K562 (cell line): ENCODE measurements at regions not wholly inside any gene's neighbourhood (a gene's known extent, or its start where the extent isn't known, plus 50 kb on each side); places are given as distances from the start of the nearest gene placed in this dataset.

ENCODE experiments used
- ATAC-seq: fragments of 200-7000 bp; cut with Tn5 transposase; 3 replicates; pipeline ENCODE4 v1.9.1; 2020; ENCODE audit warnings: moderate library complexity
- BruUV-seq: library from RNA; stranded (reverse); fragments of 400-500 nt; replicated peaks from 2 replicates; lab custom pipeline; 2021; lab: Mats Ljungman, UMichigan
- CTCF ChIA-PET: fragments of 300-600 bp; formaldehyde crosslinking; extraction: SDS; loops from one replicate; lab custom pipeline; 2021; ENCODE audit warnings: low intra/inter-chr PET ratio; lab: Yijun Ruan, JAX
- POLR2A ChIA-PET: fragments of 300-600, 350-650 bp; sonication (Branson Sonifier 250); formaldehyde crosslinking; extraction: SDS; loops from one replicate; lab custom pipeline; 2021; ENCODE audit warnings: antibody characterized with exemption, inconsistent platforms; lab: Yijun Ruan, JAX
- DNase-seq, 4 experiments: peaks; one replicate each; pipeline versions ENCODE4 v3.0.0 to v3.0.0-alpha.2; 2011 to 2018; ENCODE audit warnings: low spot score in 3 of 4, mixed read lengths in 3 of 4; ENCODE audit errors: extremely low read depth in 1 of 4
- FAIRE-seq: peaks from 2 replicates; lab custom pipeline; 2011; peaks lifted over from hg19 to GRCh38; lab: Jason Lieb, UNC
- H2AFZ ChIP-seq: 2 replicates; pipeline ENCODE4 v1.6.0; 2011; ENCODE audit warnings: low read depth, low read length, control low read depth, inconsistent platforms
- H3K27ac ChIP-seq: fragments of 200-600 bp; 3 replicates; pipeline ENCODE4 v1.8.0; 2011; ENCODE audit warnings: low read depth, mild to moderate bottlenecking, control low read depth, inconsistent platforms, low read length, moderate library complexity, mixed read lengths; ENCODE audit errors: extremely low read depth
- H3K27me3 ChIP-seq, 2 experiments: fragments of 300-600 bp in 1 of 2; 2 replicates in 1 of 2; 3 replicates in 1 of 2; pipeline versions ENCODE4 v1.6.0 to v1.8.0; 2011; ENCODE audit warnings: inconsistent platforms in 2 of 2, low read length in 2 of 2, mild to moderate bottlenecking in 1 of 2, mixed read lengths in 1 of 2, moderate library complexity in 1 of 2; ENCODE audit not compliant: control insufficient read depth in 2 of 2, insufficient read depth in 2 of 2
- H3K36me3 ChIP-seq: fragments of 300-600 bp; 3 replicates; pipeline ENCODE4 v1.8.0; 2011; ENCODE audit warnings: mild to moderate bottlenecking, low read length, inconsistent platforms; ENCODE audit not compliant: control insufficient read depth, insufficient read depth
- H3K4me1 ChIP-seq, 2 experiments: fragments of 200-600 bp in 1 of 2; replicated peaks in 1 of 2; 2 replicates in 1 of 2; 3 replicates in 1 of 2; pipeline versions ENCODE4 v1.5.1 to v1.8.0; 2011; ENCODE audit warnings: inconsistent platforms in 2 of 2, low read length in 2 of 2, mild to moderate bottlenecking in 1 of 2, mixed read lengths in 1 of 2, moderate library complexity in 1 of 2; ENCODE audit not compliant: control insufficient read depth in 2 of 2, insufficient read depth in 2 of 2
- H3K4me2 ChIP-seq: 2 replicates; pipeline ENCODE4 v1.6.1; 2011; ENCODE audit warnings: low read length, control low read depth, inconsistent platforms, mixed read lengths; ENCODE audit not compliant: insufficient read depth
- H3K4me3 ChIP-seq: fragments of 200-600 bp; sonication (generic), shearing (Covaris generic); 2 replicates; pipeline ENCODE4 v1.5.1; 2016; ENCODE audit warnings: control low read depth, inconsistent platforms
- H3K79me2 ChIP-seq: fragments of 200-600 bp; 3 replicates; pipeline ENCODE4 v1.8.0; 2011; ENCODE audit warnings: low read length, inconsistent platforms; ENCODE audit not compliant: control insufficient read depth, insufficient read depth
- H3K9ac ChIP-seq, 2 experiments: 2 replicates each; pipeline versions ENCODE4 v1.6.0 to v1.6.1; 2011; ENCODE audit warnings: low read depth in 2 of 2, low read length in 2 of 2, control low read depth in 1 of 2, inconsistent platforms in 1 of 2, mild to moderate bottlenecking in 1 of 2, mixed read lengths in 1 of 2; ENCODE audit not compliant: insufficient read depth in 1 of 2
- H3K9me1 ChIP-seq: one replicate; pipeline ENCODE4 v1.6.0; 2011; ENCODE audit warnings: inconsistent platforms, mild to moderate bottlenecking, low read length, moderate library complexity; ENCODE audit not compliant: control insufficient read depth, insufficient read depth
- H3K9me3 ChIP-seq: replicated peaks from 2 replicates; pipeline ENCODE4 v1.5.1; 2011; ENCODE audit warnings: low read depth, low read length, inconsistent platforms; ENCODE audit not compliant: control insufficient read depth, insufficient read depth
- H4K20me1 ChIP-seq: replicated peaks from 2 replicates; pipeline ENCODE4 v1.6.1; 2011; ENCODE audit warnings: low read length, inconsistent platforms, mixed read lengths; ENCODE audit not compliant: control insufficient read depth, insufficient read depth
- LCOR ChIP-seq: sonication (generic); formaldehyde crosslinking; IDR thresholded peaks from 2 replicates; pipeline ENCODE4 v1.8.0; 2022; ENCODE audit warnings: mild to moderate bottlenecking, missing genetic modification reagents
- MCM5 ChIP-seq: fragments of 450-650 bp; IDR thresholded peaks from 2 replicates; pipeline ENCODE4 v1.6.1; 2016; ENCODE audit warnings: low read depth
- MIER1 ChIP-seq: fragments of 450-650 bp; IDR thresholded peaks from 2 replicates; pipeline ENCODE4 v1.6.1; 2016; ENCODE audit warnings: antibody characterized with exemption, mild to moderate bottlenecking, low read depth
- NFE2 ChIP-seq: IDR thresholded peaks from 2 replicates; pipeline ENCODE4 v1.6.1; 2014; ENCODE audit warnings: antibody characterized with exemption, low read depth
- PBX2 ChIP-seq, 2 experiments: IDR thresholded peaks in 1 of 2; conservative IDR thresholded peaks in 1 of 2; 2 replicates each; pipeline ENCODE4 v1.6.1; 2016; ENCODE audit warnings: low read depth in 2 of 2, mild to moderate bottlenecking in 1 of 2, missing compliant biosample characterization in 1 of 2, missing genetic modification characterization in 1 of 2, moderate library complexity in 1 of 2
- PHF21A ChIP-seq: fragments of 450-650 bp; IDR thresholded peaks from 2 replicates; pipeline ENCODE4 v1.6.1; 2017; ENCODE audit warnings: low read depth, borderline replicate concordance
- SNAPC5 ChIP-seq: fragments of 250-450 bp; sonication (Bioruptor Pico); IDR thresholded peaks from 2 replicates; pipeline ENCODE4 v1.8.0; 2021; ENCODE audit warnings: moderate library complexity, mild to moderate bottlenecking, inconsistent platforms
- SRSF9 ChIP-seq: fragments of 200-400 bp; formaldehyde crosslinking; IDR thresholded peaks from 2 replicates; pipeline ENCODE4 v1.6.1; 2017; ENCODE audit warnings: low read depth, low read length, borderline replicate concordance
- USF1 ChIP-seq: sonication (generic); formaldehyde crosslinking; IDR thresholded peaks from 2 replicates; pipeline ENCODE4 v1.9.0; 2022; ENCODE audit warnings: mild to moderate bottlenecking, missing genetic modification reagents
- ZKSCAN1 ChIP-seq: fragments of 150-350 bp; IDR thresholded peaks from 2 replicates; pipeline ENCODE4 v1.6.1; 2016; ENCODE audit warnings: low read depth, low read length
- ZNF316 ChIP-seq: fragments of 450-650 bp; IDR thresholded peaks from 2 replicates; pipeline ENCODE4 v1.6.1; 2016
- ZNF740 ChIP-seq, 3 experiments: fragments of 200-800 bp in 1 of 3; sonication (Bioruptor generic) in 1 of 3; sonication (generic) in 1 of 3; formaldehyde crosslinking in 1 of 3; IDR thresholded peaks; 2 replicates each; pipeline versions ENCODE4 v1.6.1 to v1.8.0; 2016 to 2022; ENCODE audit warnings: mild to moderate bottlenecking in 2 of 3, missing compliant biosample characterization in 2 of 3, missing genetic modification characterization in 2 of 3, missing genetic modification reagents in 1 of 3
- WGBS: fragments of 100-300 bp; shearing (Covaris generic); methylation state at CpG from one replicate; pipeline ENCODE4 v1.1.6; 2016; ENCODE audit warnings: low coverage, mixed read lengths; ENCODE audit not compliant: insufficient coverage; ENCODE audit errors: missing lambda C conversion rate; 5-methylcytosine and 5-hydroxymethylcytosine counted together
- in situ Hi-C: fragments of 300-500 bp; cut with MboI; formaldehyde crosslinking; loops from 4 replicates; pipeline ENCODE4 v1.15.0; 2018; ENCODE audit warnings: inconsistent platforms, mixed read lengths
- intact Hi-C: fragments of 100-400 bp; cut with micrococcal nuclease; formaldehyde crosslinking; loops from 2 replicates; pipeline ENCODE4 v1.14.2; 2022

DNA sequence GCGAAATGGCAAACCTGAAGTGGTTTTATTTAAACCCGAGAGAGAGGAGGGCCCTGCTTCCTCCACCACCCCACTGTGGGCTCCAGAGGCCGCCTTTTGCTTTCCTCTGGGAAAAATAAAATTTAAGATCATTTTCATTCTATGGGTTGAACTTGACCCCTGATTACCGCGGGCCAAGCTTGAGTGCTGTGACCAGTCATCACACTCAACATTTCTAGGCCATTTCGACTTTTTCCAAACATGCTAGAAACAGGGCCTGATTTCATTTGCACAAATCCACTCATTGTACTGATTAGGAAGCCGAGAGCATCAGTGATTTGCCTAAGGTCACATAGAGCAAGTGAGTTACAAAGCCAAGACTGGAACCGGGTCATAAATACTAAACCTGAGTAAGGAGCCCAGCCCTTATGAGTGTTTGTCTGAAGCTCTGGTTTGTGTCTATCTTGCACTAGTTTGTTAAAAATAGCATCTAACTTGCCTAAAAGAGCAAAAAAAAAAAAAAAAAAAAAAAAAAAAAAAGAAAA is 179.7 kb downstream of the DLL1 start (continued):
- no peak for TF ChIP-seq USF1 (CRISPR knock-in tag)

DNA sequence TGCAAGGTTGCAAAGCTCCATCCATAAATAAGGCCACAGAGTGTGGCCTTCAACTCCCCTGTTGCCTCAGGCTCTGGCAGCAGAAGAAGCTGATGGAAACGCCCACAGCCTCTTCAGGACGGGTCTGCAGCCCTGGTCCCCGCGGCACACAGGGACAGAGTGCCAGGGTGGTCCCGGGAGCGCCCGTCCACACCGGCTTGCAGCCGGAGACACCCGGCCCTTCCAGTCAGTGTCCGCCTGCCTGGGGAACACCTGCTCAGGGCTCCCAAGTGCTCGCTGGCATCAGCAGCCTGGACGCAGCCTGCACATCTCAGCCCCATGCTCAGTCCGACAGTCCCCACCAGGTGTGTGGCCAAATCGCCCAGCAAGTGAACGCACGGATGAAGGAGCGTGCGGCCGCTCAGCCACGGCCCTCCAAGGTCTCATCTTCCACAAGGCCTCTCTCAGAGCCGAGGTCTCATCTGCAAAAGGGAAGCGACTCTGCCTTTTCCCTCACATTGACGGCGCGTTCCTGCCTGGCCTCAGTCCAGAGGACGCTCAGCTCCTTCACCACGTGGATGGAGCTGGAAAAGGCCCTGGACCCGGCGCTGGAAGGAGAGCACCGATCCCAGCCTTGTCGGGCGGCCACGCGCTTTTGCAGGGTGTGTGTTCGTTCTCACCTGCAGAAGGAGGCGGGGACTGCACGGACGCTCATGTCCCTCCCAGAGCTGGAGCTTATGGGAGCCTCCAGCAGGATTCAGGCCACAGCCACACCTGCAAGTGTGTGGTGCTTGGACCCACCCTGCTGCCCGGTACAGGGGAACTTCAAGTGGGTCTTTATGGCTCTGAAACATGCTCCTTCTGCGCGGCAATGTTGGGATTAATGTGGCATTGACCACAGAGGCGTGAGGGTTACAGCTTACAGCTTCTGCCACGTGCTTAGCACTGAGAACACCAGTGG is 180.4 kb downstream of the DLL1 start:
- H3K36me3 ChIP-seq: no peaks in the 10 kb centered on the region
- peaks cover 5% of the 10 kb centered on the region; the same call in 1 of the 2 replicates for H3K9me3 ChIP-seq

More for the DNA sequence above, 180.4 kb downstream of the DLL1 start:
- WGBS: 1% methylated on average over 44 of the region's 44 CpGs
- no peaks in the 10 kb centered on the region for H4K20me1 ChIP-seq
- in situ Hi-C loops: no loop called here
- H3K4me1 ChIP-seq: peaks cover 0 to 7% of the 10 kb centered on the region in 2 experiments; a peak in 1 of 5 replicates
- H3K4me3 ChIP-seq: no peak overlapping the region
- no peak overlapping the region for H3K9ac ChIP-seq
- DNase-seq: no peak
- H3K4me2 ChIP-seq: no peak overlapping the region
- BruUV-seq: no TSS peak
- ATAC-seq: no peak
- peaks cover 26 to 48% of the 10 kb centered on the region in 2 experiments for H3K27me3 ChIP-seq
- no peak for TF ChIP-seq ZNF316
- no peak for TF ChIP-seq SNAPC5 (CRISPR knock-in tag)
- TF ChIP-seq PBX2 (CRISPR knock-in tag; IDR thresholded peaks at IDR 0.05; ENCODE audit: low read depth): no peak
- TF ChIP-seq PBX2 (tag; conservative IDR thresholded peaks at IDR 0.05; ENCODE audit: low read depth): no peak
- TF ChIP-seq LCOR (CRISPR knock-in tag): no peak
- TF ChIP-seq ZNF740 (CRISPR knock-in tag; IDR thresholded peaks at IDR 0.05): no peak
- no peak for TF ChIP-seq ZNF740 (tag; IDR thresholded peaks at IDR 0.05)
- TF ChIP-seq PHF21A: no peak
- TF ChIP-seq NFE2: no peak
- TF ChIP-seq MIER1: no peak
- TF ChIP-seq SRSF9: no peak
- TF ChIP-seq MCM5: no peak
- no peak for TF ChIP-seq ZKSCAN1
- no peak overlapping the region for H2AFZ ChIP-seq
- no peaks in the 10 kb centered on the region for H3K9me1 ChIP-seq
- ChIA-PET POLR2A (interaction anchor here (1.4 kb wide), 1 partner anchor 18 kb away, joined by 3 read pairs; no protein-coding TSS in a partner anchor), CTCF (no interaction called here)
- H3K79me2 ChIP-seq: no peaks in the 10 kb centered on the region
- intact Hi-C loops: no loop called here
- H3K27ac ChIP-seq: no peak overlapping the region
- no peak for FAIRE-seq
